ENCODE measurements at regions not wholly inside any gene's neighbourhood (a gene's known extent, or its start where the extent isn't known, plus 50 kb on each side); places are given as distances from the start of the nearest gene placed in this dataset.

DNA sequence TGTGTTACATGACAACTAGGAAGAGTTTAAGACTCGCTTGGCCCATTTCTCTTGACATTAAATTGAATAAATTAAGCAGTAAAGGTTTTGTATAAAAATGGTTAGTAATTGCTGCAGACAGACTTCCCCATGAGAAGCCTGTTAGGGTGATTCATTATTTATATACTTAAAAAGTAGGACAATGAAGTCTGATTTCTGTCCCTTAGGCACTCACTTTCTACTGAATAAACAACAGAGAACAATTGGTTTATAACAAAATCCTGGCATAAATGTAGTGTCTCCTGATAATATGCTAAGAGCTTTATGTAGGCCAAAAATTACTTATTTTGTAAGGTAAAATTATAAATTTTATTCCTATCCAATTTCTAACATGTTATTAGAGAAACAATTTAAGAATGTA, 2138.5 kb upstream of the PCDH20 start:
- no peak overlapping the region for H3K4me3 ChIP-seq (ENCODE audit: low read depth, low read length)
- H3K4me1 ChIP-seq (ENCODE audit: control insufficient read depth, insufficient read depth, low read length) = no peaks in the 10 kb centered on the region
- no peaks in the 10 kb centered on the region for H3K27me3 ChIP-seq (ENCODE audit: control insufficient read depth, insufficient read depth, low read length)
- H3K27ac ChIP-seq (ENCODE audit: low read depth, low read length) = no peak overlapping the region
- no peaks in the 10 kb centered on the region for H3K36me3 ChIP-seq (ENCODE audit: control insufficient read depth, insufficient read depth, low read length)
- no peaks in the 10 kb centered on the region; the same call in 1 of the 2 replicates for H3K9me3 ChIP-seq (ENCODE audit: control insufficient read depth, insufficient read depth, low read length)
- no peak overlapping the region for H3K9ac ChIP-seq (ENCODE audit: low read depth, low read length)

- H3K4me1 ChIP-seq (ENCODE audit: control insufficient read depth, insufficient read depth, low read length) = no peaks in the 10 kb centered on the region
- no peak overlapping the region for H3K4me3 ChIP-seq (ENCODE audit: low read depth, low read length)
- H3K36me3 ChIP-seq (ENCODE audit: control insufficient read depth, insufficient read depth, low read length) = no peaks in the 10 kb centered on the region
- no peak overlapping the region for H3K27ac ChIP-seq (ENCODE audit: low read depth, low read length)
- H3K9ac ChIP-seq (ENCODE audit: low read depth, low read length) = no peak overlapping the region
- no peaks in the 10 kb centered on the region for H3K27me3 ChIP-seq (ENCODE audit: control insufficient read depth, insufficient read depth, low read length)
- no peaks in the 10 kb centered on the region; the same call in 1 of the 2 replicates for H3K9me3 ChIP-seq (ENCODE audit: control insufficient read depth, insufficient read depth, low read length)
These were observed 2136.1 kb upstream of the PCDH20 start for GRCh38 chr13:63551731-63552130.

GRCh38 chr13:63546524-63546923, 2130.9 kb upstream of the PCDH20 start:
- Histone ChIP-seq H3K27ac (ENCODE audit: low read depth, low read length) (no peak overlapping the region), H3K36me3 (ENCODE audit: control insufficient read depth, insufficient read depth, low read length) (no peaks in the 10 kb centered on the region), H3K4me3 (ENCODE audit: low read depth, low read length) (no peak overlapping the region), H3K27me3 (ENCODE audit: control insufficient read depth, insufficient read depth, low read length) (peaks cover 23% of the 10 kb centered on the region), H3K9ac (ENCODE audit: low read depth, low read length) (no peak overlapping the region), H3K9me3 (ENCODE audit: control insufficient read depth, insufficient read depth, low read length) (no peaks in the 10 kb centered on the region), H3K4me1 (ENCODE audit: control insufficient read depth, insufficient read depth, low read length) (peaks cover 1% of the 10 kb centered on the region)

DNA sequence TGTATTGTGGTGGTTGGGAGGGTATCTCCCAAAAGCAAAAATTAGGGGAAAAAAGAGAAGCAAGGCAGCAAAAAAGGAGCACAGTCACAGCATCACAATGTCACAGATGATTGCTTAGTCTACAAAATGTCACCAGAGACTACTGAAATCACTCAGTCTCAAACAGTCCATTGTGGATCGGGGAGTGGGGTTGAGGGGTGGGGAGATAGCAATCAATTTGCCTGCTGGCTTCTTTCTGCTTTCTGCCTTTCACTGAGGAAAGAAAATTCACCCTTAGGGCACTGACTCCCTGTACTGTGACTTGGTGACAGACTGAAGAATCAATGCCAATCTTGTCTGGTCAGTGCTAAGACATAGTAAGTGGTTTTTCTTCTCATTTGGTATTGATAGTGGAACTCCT, 2127.1 kb upstream of the PCDH20 start:
- Histone ChIP-seq H3K4me1 (ENCODE audit: control insufficient read depth, insufficient read depth, low read length) (peaks cover 6% of the 10 kb centered on the region), H3K9ac (ENCODE audit: low read depth, low read length) (no peak overlapping the region), H3K27me3 (ENCODE audit: control insufficient read depth, insufficient read depth, low read length) (peaks cover 45% of the 10 kb centered on the region), H3K27ac (ENCODE audit: low read depth, low read length) (no peak overlapping the region), H3K4me3 (ENCODE audit: low read depth, low read length) (no peak overlapping the region), H3K36me3 (ENCODE audit: control insufficient read depth, insufficient read depth, low read length) (no peaks in the 10 kb centered on the region), H3K9me3 (ENCODE audit: control insufficient read depth, insufficient read depth, low read length) (no peaks in the 10 kb centered on the region)

DNA sequence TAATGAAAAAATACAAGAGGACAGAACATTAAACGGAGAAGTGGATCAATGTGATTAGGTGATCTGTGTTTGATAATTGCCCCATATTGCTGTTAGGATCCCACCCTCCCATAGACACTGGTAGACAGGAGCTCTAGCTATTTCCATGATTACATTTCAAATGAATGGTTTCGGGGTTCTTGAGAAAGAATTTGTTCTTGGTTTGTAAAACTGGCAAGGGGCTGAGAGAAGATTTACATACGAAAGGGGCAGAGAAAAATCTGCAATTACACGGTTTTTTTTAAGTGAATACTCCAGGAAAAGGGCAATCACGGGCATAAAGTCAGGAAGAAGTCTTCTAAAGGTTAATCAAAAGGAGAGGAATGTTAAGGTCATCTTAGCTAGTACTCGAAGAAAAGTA, 2125.7 kb upstream of the PCDH20 start:
- Histone ChIP-seq H3K4me1 (ENCODE audit: control insufficient read depth, insufficient read depth, low read length) (peaks cover 6% of the 10 kb centered on the region), H3K9ac (ENCODE audit: low read depth, low read length) (no peak overlapping the region), H3K9me3 (ENCODE audit: control insufficient read depth, insufficient read depth, low read length) (no peaks in the 10 kb centered on the region), H3K27me3 (ENCODE audit: control insufficient read depth, insufficient read depth, low read length) (peaks cover 45% of the 10 kb centered on the region), H3K36me3 (ENCODE audit: control insufficient read depth, insufficient read depth, low read length) (no peaks in the 10 kb centered on the region), H3K27ac (ENCODE audit: low read depth, low read length) (no peak overlapping the region), H3K4me3 (ENCODE audit: low read depth, low read length) (no peak overlapping the region)

DNA sequence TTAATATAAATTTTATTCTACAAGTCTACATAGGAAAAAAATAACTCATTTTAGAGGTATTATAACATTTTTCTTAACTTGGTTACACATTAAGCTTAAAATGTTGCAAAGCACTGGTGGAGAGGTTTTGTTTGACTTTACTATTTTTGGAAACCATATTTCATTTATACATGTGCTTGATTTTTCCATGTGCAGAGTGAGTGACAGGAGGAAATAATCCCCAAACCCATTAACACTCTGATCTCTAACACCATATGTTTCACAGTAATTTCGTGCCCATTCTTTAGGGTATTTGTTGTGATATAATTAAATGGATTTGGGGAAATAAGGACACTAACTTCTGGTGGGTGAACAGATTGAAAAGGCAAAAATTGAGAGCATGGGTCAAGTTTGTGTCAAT, 2124.4 kb upstream of the PCDH20 start:
- H3K27ac ChIP-seq (ENCODE audit: low read depth, low read length) = no peak overlapping the region
- no peaks in the 10 kb centered on the region for H3K36me3 ChIP-seq (ENCODE audit: control insufficient read depth, insufficient read depth, low read length)
- H3K9me3 ChIP-seq (ENCODE audit: control insufficient read depth, insufficient read depth, low read length) = no peaks in the 10 kb centered on the region
- H3K9ac ChIP-seq (ENCODE audit: low read depth, low read length) = no peak overlapping the region
- peaks cover 6% of the 10 kb centered on the region for H3K4me1 ChIP-seq (ENCODE audit: control insufficient read depth, insufficient read depth, low read length)
- H3K27me3 ChIP-seq (ENCODE audit: control insufficient read depth, insufficient read depth, low read length) = peaks cover 45% of the 10 kb centered on the region
- H3K4me3 ChIP-seq (ENCODE audit: low read depth, low read length) = no peak overlapping the region

- Histone ChIP-seq H3K9ac (ENCODE audit: low read depth, low read length) (no peak overlapping the region), H3K9me3 (ENCODE audit: control insufficient read depth, insufficient read depth, low read length) (no peaks in the 10 kb centered on the region), H3K27me3 (ENCODE audit: control insufficient read depth, insufficient read depth, low read length) (no peaks in the 10 kb centered on the region), H3K4me3 (ENCODE audit: low read depth, low read length) (no peak overlapping the region), H3K27ac (ENCODE audit: low read depth, low read length) (no peak overlapping the region), H3K36me3 (ENCODE audit: control insufficient read depth, insufficient read depth, low read length) (no peaks in the 10 kb centered on the region), H3K4me1 (ENCODE audit: control insufficient read depth, insufficient read depth, low read length) (no peaks in the 10 kb centered on the region)
These were observed 2101.7 kb upstream of the PCDH20 start for GRCh38 chr13:63517371-63517770.

- Histone ChIP-seq H3K4me3 (ENCODE audit: low read depth, low read length) (no peak overlapping the region), H3K27ac (ENCODE audit: low read depth, low read length) (no peak overlapping the region), H3K36me3 (ENCODE audit: control insufficient read depth, insufficient read depth, low read length) (no peaks in the 10 kb centered on the region), H3K9ac (ENCODE audit: low read depth, low read length) (no peak overlapping the region), H3K9me3 (ENCODE audit: control insufficient read depth, insufficient read depth, low read length) (no peaks in the 10 kb centered on the region), H3K4me1 (ENCODE audit: control insufficient read depth, insufficient read depth, low read length) (no peaks in the 10 kb centered on the region), H3K27me3 (ENCODE audit: control insufficient read depth, insufficient read depth, low read length) (no peaks in the 10 kb centered on the region)
These were observed 2100.5 kb upstream of the PCDH20 start for GRCh38 chr13:63516124-63516523.

GRCh38 chr13:63514886-63515285, 2099.2 kb upstream of the PCDH20 start:
- H3K9ac ChIP-seq (ENCODE audit: low read depth, low read length) = no peak overlapping the region
- H3K4me1 ChIP-seq (ENCODE audit: control insufficient read depth, insufficient read depth, low read length) = no peaks in the 10 kb centered on the region
- H3K27ac ChIP-seq (ENCODE audit: low read depth, low read length) = no peak overlapping the region
- H3K9me3 ChIP-seq (ENCODE audit: control insufficient read depth, insufficient read depth, low read length) = no peaks in the 10 kb centered on the region
- no peak overlapping the region for H3K4me3 ChIP-seq (ENCODE audit: low read depth, low read length)
- no peaks in the 10 kb centered on the region for H3K27me3 ChIP-seq (ENCODE audit: control insufficient read depth, insufficient read depth, low read length)
- no peaks in the 10 kb centered on the region for H3K36me3 ChIP-seq (ENCODE audit: control insufficient read depth, insufficient read depth, low read length)

GRCh38 chr13:63512095-63512494, 2096.4 kb upstream of the PCDH20 start:
- Histone ChIP-seq H3K27ac (ENCODE audit: low read depth, low read length) (no peak overlapping the region), H3K4me3 (ENCODE audit: low read depth, low read length) (no peak overlapping the region), H3K9ac (ENCODE audit: low read depth, low read length) (no peak overlapping the region), H3K4me1 (ENCODE audit: control insufficient read depth, insufficient read depth, low read length) (no peaks in the 10 kb centered on the region), H3K36me3 (ENCODE audit: control insufficient read depth, insufficient read depth, low read length) (no peaks in the 10 kb centered on the region), H3K27me3 (ENCODE audit: control insufficient read depth, insufficient read depth, low read length) (no peaks in the 10 kb centered on the region), H3K9me3 (ENCODE audit: control insufficient read depth, insufficient read depth, low read length) (no peaks in the 10 kb centered on the region)

- no peak overlapping the region for H3K9ac ChIP-seq (ENCODE audit: low read depth, low read length)
- H3K4me1 ChIP-seq (ENCODE audit: control insufficient read depth, insufficient read depth, low read length) = no peaks in the 10 kb centered on the region
- H3K27me3 ChIP-seq (ENCODE audit: control insufficient read depth, insufficient read depth, low read length) = no peaks in the 10 kb centered on the region
- no peak overlapping the region for H3K4me3 ChIP-seq (ENCODE audit: low read depth, low read length)
- H3K27ac ChIP-seq (ENCODE audit: low read depth, low read length) = no peak overlapping the region
- no peaks in the 10 kb centered on the region for H3K9me3 ChIP-seq (ENCODE audit: control insufficient read depth, insufficient read depth, low read length)
- H3K36me3 ChIP-seq (ENCODE audit: control insufficient read depth, insufficient read depth, low read length) = no peaks in the 10 kb centered on the region
These were observed 2086.1 kb upstream of the PCDH20 start for GRCh38 chr13:63501702-63502101.

- Histone ChIP-seq H3K9me3 (ENCODE audit: control insufficient read depth, insufficient read depth, low read length) (no peaks in the 10 kb centered on the region), H3K9ac (ENCODE audit: low read depth, low read length) (no peak overlapping the region), H3K27me3 (ENCODE audit: control insufficient read depth, insufficient read depth, low read length) (no peaks in the 10 kb centered on the region), H3K4me3 (ENCODE audit: low read depth, low read length) (no peak overlapping the region), H3K27ac (ENCODE audit: low read depth, low read length) (no peak overlapping the region), H3K4me1 (ENCODE audit: control insufficient read depth, insufficient read depth, low read length) (no peaks in the 10 kb centered on the region), H3K36me3 (ENCODE audit: control insufficient read depth, insufficient read depth, low read length) (no peaks in the 10 kb centered on the region)
These were observed 2082.0 kb upstream of the PCDH20 start for GRCh38 chr13:63497601-63498000.
